IMR-90 (cell line): ENCODE measurements at regions not wholly inside any gene's neighbourhood (a gene's known extent, or its start where the extent isn't known, plus 50 kb on each side); places are given as distances from the start of the nearest gene placed in this dataset.

Source experiments
- FOS ChIP-seq: fragments of 150-350 bp; IDR thresholded peaks from 2 replicates; pipeline ENCODE4 v1.6.1; 2016; ENCODE audit warnings: low read depth, low read length
- MAFK ChIP-seq: IDR thresholded peaks from 2 replicates; pipeline ENCODE4 v1.6.1; 2012; ENCODE audit warnings: low read depth, low read length, improper control_type of control experiment
- NFE2L2 ChIP-seq: fragments of 150-350 bp; IDR thresholded peaks from 2 replicates; pipeline ENCODE4 v1.6.1; 2016; ENCODE audit warnings: low read depth, mild to moderate bottlenecking, low read length
- POLR2A ChIP-seq: IDR thresholded peaks from 2 replicates; pipeline ENCODE4 v1.6.1; 2012; ENCODE audit warnings: mild to moderate bottlenecking, low read depth, low read length
- RAD21 ChIP-seq: IDR thresholded peaks from 2 replicates; pipeline ENCODE4 v1.6.1; 2012; ENCODE audit warnings: low read length, improper control_type of control experiment
- RFX5 ChIP-seq: IDR thresholded peaks from 2 replicates; pipeline ENCODE4 v1.8.0; 2012; ENCODE audit warnings: low read depth, mild to moderate bottlenecking, low read length, moderate library complexity
- SMC3 ChIP-seq: fragments of 150-350 bp; IDR thresholded peaks from 2 replicates; pipeline ENCODE4 v1.6.1; 2016; ENCODE audit warnings: low read depth, mild to moderate bottlenecking, antibody characterized with exemption, low read length, moderate library complexity
- TF ChIP-seq, protein P1 (sequence below): conservative IDR thresholded peaks from 2 replicates; pipeline ENCODE4 v1.5.1; 2012; ENCODE audit warnings: mild to moderate bottlenecking, low read depth, low read length, improper control_type of control experiment
- TF ChIP-seq, protein P2 (sequence below): fragments of 150-350 bp; IDR thresholded peaks from 2 replicates; pipeline ENCODE4 v1.6.1; 2016; ENCODE audit warnings: low read depth, mild to moderate bottlenecking, low read length, moderate library complexity, borderline replicate concordance
- TF ChIP-seq, protein P3 (sequence below): fragments of 150-350 bp; IDR thresholded peaks from 2 replicates; pipeline ENCODE4 v1.6.1; 2017; ENCODE audit warnings: mild to moderate bottlenecking, antibody characterized with exemption, low read length, low read depth

DNA sequence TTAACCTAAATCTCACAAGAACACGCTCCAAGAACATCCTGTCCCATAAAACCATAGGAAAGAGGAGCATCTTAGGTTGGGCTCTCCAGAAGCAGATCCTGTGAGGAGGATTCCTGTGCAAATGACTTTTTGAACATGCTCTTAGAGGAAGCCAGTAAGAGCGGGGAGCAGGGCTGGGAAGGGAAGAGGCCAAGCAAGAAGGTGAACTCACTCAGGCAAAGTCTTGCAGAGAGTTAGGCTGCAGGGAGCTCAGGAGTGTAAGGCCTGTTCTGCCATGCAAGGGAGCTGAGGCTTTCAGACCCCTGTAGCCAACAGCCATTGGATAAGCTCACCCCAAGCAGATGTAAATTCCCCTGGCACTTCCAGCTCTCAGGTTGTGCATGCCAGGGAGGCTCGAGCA, 63.6 kb upstream of the LY86 start:
- TF ChIP-seq, protein P1, sequence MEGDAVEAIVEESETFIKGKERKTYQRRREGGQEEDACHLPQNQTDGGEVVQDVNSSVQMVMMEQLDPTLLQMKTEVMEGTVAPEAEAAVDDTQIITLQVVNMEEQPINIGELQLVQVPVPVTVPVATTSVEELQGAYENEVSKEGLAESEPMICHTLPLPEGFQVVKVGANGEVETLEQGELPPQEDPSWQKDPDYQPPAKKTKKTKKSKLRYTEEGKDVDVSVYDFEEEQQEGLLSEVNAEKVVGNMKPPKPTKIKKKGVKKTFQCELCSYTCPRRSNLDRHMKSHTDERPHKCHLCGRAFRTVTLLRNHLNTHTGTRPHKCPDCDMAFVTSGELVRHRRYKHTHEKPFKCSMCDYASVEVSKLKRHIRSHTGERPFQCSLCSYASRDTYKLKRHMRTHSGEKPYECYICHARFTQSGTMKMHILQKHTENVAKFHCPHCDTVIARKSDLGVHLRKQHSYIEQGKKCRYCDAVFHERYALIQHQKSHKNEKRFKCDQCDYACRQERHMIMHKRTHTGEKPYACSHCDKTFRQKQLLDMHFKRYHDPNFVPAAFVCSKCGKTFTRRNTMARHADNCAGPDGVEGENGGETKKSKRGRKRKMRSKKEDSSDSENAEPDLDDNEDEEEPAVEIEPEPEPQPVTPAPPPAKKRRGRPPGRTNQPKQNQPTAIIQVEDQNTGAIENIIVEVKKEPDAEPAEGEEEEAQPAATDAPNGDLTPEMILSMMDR: no peak
- TF ChIP-seq NFE2L2: no peak
- TF ChIP-seq RAD21: no peak
- no peak for TF ChIP-seq POLR2A
- TF ChIP-seq SMC3: no peak
- TF ChIP-seq MAFK: no peak
- no peak for TF ChIP-seq FOS
- TF ChIP-seq, protein P2, sequence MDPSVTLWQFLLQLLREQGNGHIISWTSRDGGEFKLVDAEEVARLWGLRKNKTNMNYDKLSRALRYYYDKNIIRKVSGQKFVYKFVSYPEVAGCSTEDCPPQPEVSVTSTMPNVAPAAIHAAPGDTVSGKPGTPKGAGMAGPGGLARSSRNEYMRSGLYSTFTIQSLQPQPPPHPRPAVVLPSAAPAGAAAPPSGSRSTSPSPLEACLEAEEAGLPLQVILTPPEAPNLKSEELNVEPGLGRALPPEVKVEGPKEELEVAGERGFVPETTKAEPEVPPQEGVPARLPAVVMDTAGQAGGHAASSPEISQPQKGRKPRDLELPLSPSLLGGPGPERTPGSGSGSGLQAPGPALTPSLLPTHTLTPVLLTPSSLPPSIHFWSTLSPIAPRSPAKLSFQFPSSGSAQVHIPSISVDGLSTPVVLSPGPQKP: no peak
- TF ChIP-seq, protein P3, sequence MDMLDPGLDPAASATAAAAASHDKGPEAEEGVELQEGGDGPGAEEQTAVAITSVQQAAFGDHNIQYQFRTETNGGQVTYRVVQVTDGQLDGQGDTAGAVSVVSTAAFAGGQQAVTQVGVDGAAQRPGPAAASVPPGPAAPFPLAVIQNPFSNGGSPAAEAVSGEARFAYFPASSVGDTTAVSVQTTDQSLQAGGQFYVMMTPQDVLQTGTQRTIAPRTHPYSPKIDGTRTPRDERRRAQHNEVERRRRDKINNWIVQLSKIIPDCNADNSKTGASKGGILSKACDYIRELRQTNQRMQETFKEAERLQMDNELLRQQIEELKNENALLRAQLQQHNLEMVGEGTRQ: no peak
- no peak for TF ChIP-seq RFX5
